DND-41 (cell line): ENCODE measurements at regions not wholly inside any gene's neighbourhood (a gene's known extent, or its start where the extent isn't known, plus 50 kb on each side); places are given as distances from the start of the nearest gene placed in this dataset.

Source experiments
- ATAC-seq: fragments of 200-7000 bp; cut with Tn5 transposase; 3 replicates; pipeline ENCODE4 v1.9.1; 2021; ENCODE audit warnings: low read depth; ENCODE audit not compliant: insufficient read depth
- DNase-seq: peaks from one replicate; pipeline ENCODE4 v3.0.0-alpha.2; 2020
- H2AFZ ChIP-seq: 2 replicates; pipeline ENCODE4 v1.6.0; 2012; ENCODE audit warnings: low read depth, low read length
- H3K27ac ChIP-seq: 2 replicates; pipeline ENCODE4 v1.5.1; 2012; ENCODE audit warnings: low read length, inconsistent platforms
- H3K27me3 ChIP-seq: fragments of 200-600 bp; sonication (generic); 2 replicates; pipeline ENCODE4 v1.6.0; 2012; ENCODE audit warnings: low read length, mild to moderate bottlenecking, inconsistent platforms; ENCODE audit not compliant: insufficient read depth, poor library complexity
- H3K36me3 ChIP-seq: 2 replicates; pipeline ENCODE4 v1.5.1; 2012; ENCODE audit warnings: low read length, inconsistent platforms; ENCODE audit not compliant: insufficient read depth
- H3K4me1 ChIP-seq: 2 replicates; pipeline ENCODE4 v1.5.1; 2012; ENCODE audit warnings: mild to moderate bottlenecking, low read length; ENCODE audit not compliant: insufficient read depth
- H3K4me2 ChIP-seq: 2 replicates; pipeline ENCODE4 v1.6.0; 2012; ENCODE audit warnings: mild to moderate bottlenecking, moderate library complexity, low read length, inconsistent platforms; ENCODE audit not compliant: insufficient read depth
- H3K4me3 ChIP-seq, 2 experiments: fragments of 200-600 bp in 1 of 2; shearing (Covaris generic) in 1 of 2; 2 replicates each; pipeline ENCODE4 v1.5.1; 2012 to 2016; ENCODE audit warnings: inconsistent platforms in 2 of 2, low read length in 2 of 2, mild to moderate bottlenecking in 2 of 2, low read depth in 1 of 2, moderate library complexity in 1 of 2
- H3K79me2 ChIP-seq: 2 replicates; pipeline ENCODE4 v1.6.0; 2012; ENCODE audit warnings: low read length, inconsistent platforms; ENCODE audit not compliant: insufficient read depth
- H3K9ac ChIP-seq: 2 replicates; pipeline ENCODE4 v1.6.0; 2012; ENCODE audit warnings: low read depth, mild to moderate bottlenecking, inconsistent platforms, low read length, moderate library complexity
- H3K9me3 ChIP-seq: 2 replicates; pipeline ENCODE4 v1.5.1; 2012; ENCODE audit warnings: low read length, moderate library complexity, mild to moderate bottlenecking, inconsistent platforms; ENCODE audit not compliant: insufficient read depth, severe bottlenecking
- H4K20me1 ChIP-seq: 2 replicates; pipeline ENCODE4 v1.6.0; 2012; ENCODE audit warnings: low read length; ENCODE audit not compliant: insufficient read depth
- EZH2 ChIP-seq: IDR thresholded peaks from 3 replicates; pipeline ENCODE4 v1.6.1; 2012; ENCODE audit warnings: borderline replicate concordance, low read depth, mild to moderate bottlenecking, moderate library complexity, low read length, inconsistent platforms; ENCODE audit not compliant: severe bottlenecking
- TF ChIP-seq, protein P1 (sequence below): IDR thresholded peaks from 2 replicates; pipeline ENCODE4 v1.5.1; 2012; ENCODE audit warnings: borderline replicate concordance, low read length, moderate library complexity, mild to moderate bottlenecking; ENCODE audit not compliant: poor library complexity, severe bottlenecking; ENCODE audit errors: extremely low read depth

DNA sequence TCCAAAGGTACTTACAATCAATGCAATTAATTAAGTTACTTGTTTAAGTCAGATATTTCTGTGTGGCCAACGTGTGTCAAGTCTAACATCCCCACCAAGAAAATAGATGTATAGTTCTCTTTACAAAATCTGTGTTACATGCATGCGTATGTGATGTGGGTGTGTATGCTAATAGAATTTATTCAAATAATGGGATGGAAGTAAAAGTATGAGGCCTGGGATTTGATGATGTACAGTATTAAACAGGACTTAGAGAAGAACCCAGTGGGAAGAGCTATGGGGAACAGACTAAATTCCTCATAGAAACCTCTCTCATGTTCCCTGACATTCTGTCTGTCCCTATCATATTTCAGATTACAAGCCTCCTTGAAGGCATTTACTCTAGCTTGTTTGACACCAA, 72.5 kb downstream of the IFI44 start:
- Histone ChIP-seq H3K9ac (no peak overlapping the region), H3K36me3 (no peaks in the 10 kb centered on the region), H3K79me2 (no peaks in the 10 kb centered on the region), H4K20me1 (no peaks in the 10 kb centered on the region), H3K4me3 (no peak overlapping the region), H3K27ac (no peak overlapping the region), H3K27me3 (peaks cover 2% of the 10 kb centered on the region), H3K9me3 (no peaks in the 10 kb centered on the region), H2AFZ (no peak overlapping the region), H3K4me2 (no peak overlapping the region), H3K4me1 (no peaks in the 10 kb centered on the region)
- ATAC-seq (no peak), DNase-seq (no peak)
- no peak for TF ChIP-seq EZH2
- TF ChIP-seq, protein P1, sequence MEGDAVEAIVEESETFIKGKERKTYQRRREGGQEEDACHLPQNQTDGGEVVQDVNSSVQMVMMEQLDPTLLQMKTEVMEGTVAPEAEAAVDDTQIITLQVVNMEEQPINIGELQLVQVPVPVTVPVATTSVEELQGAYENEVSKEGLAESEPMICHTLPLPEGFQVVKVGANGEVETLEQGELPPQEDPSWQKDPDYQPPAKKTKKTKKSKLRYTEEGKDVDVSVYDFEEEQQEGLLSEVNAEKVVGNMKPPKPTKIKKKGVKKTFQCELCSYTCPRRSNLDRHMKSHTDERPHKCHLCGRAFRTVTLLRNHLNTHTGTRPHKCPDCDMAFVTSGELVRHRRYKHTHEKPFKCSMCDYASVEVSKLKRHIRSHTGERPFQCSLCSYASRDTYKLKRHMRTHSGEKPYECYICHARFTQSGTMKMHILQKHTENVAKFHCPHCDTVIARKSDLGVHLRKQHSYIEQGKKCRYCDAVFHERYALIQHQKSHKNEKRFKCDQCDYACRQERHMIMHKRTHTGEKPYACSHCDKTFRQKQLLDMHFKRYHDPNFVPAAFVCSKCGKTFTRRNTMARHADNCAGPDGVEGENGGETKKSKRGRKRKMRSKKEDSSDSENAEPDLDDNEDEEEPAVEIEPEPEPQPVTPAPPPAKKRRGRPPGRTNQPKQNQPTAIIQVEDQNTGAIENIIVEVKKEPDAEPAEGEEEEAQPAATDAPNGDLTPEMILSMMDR = no peak

DNA sequence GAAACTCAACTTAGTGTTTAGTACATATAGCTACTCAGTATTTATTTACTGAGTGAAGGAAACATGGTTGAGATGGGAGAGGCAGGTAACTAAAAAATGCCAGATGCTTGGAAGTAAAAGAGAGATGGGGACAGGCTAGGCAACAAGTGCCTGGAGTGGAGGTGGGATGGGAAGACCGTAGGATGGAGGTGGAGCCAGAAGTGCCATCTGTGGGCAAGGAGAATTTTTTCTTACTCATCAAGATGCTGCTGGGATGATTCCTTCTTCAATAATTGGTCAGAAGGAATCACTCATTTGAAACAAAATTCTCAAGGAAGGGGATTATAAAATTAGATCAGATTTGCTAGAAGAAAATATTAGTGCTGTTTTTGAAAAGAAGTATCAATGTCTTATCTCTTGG, 72.9 kb downstream of the IFI44 start:
- H3K79me2 ChIP-seq = no peaks in the 10 kb centered on the region
- H3K4me3 ChIP-seq = no peak overlapping the region
- DNase-seq (no peak), ATAC-seq (no peak)
- TF ChIP-seq, protein P1 = no peak
- no peak for TF ChIP-seq EZH2
- H3K36me3 ChIP-seq = no peaks in the 10 kb centered on the region
- peaks cover 2% of the 10 kb centered on the region for H3K27me3 ChIP-seq
- no peak overlapping the region for H2AFZ ChIP-seq
- no peak overlapping the region for H3K27ac ChIP-seq
- no peaks in the 10 kb centered on the region for H3K4me1 ChIP-seq
- no peaks in the 10 kb centered on the region for H4K20me1 ChIP-seq
- no peak overlapping the region for H3K4me2 ChIP-seq
- no peaks in the 10 kb centered on the region for H3K9me3 ChIP-seq
- H3K9ac ChIP-seq = no peak overlapping the region

DNA sequence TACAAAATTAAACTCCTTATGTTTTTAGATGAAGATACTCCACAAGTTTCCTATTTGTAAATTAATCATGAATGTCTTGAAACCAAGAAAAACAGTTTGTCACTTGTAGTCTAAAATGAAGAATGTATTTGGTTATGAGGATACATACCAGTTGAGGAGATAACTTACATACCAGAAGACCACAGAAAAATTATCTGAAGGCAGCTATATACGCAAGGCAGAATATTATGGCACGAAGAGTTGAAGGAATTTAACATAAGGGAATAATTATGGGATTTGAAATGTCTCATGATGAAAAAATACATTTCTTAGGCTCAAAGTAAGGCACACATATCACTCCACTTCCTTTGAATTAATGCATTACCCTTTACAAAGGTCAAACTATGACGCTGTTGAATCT, 73.3 kb downstream of the IFI44 start:
- TF ChIP-seq, protein P1 = no peak
- no peak for TF ChIP-seq EZH2
- H3K9ac ChIP-seq = no peak overlapping the region
- no peak overlapping the region for H3K27ac ChIP-seq
- ATAC-seq (no peak), DNase-seq (no peak)
- no peaks in the 10 kb centered on the region for H3K79me2 ChIP-seq
- peaks cover 2% of the 10 kb centered on the region for H3K27me3 ChIP-seq
- no peaks in the 10 kb centered on the region for H3K36me3 ChIP-seq
- no peaks in the 10 kb centered on the region for H3K4me1 ChIP-seq
- H2AFZ ChIP-seq = no peak overlapping the region
- no peaks in the 10 kb centered on the region for H4K20me1 ChIP-seq
- H3K4me2 ChIP-seq = no peak overlapping the region
- H3K9me3 ChIP-seq = no peaks in the 10 kb centered on the region
- H3K4me3 ChIP-seq = no peak overlapping the region

DNA sequence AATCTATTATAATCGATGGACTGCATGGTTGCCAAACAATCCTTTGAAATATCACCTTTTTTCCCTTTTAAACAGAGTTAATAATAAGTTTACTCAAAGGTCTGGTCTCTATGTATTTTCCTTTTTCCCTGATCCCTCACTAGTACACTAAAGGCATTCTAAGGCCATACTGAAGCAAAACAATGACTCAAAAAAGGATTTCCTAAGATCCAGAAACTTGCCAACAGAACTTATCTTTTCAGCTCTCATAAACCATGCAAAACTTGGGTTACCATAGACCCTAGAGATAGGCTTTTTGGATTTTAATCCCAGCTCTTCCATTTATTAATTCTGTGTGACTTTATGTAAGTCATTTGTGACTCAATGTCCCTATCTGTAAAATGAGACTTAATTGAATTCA, 77.1 kb downstream of the IFI44 start:
- Histone ChIP-seq H3K79me2 (no peaks in the 10 kb centered on the region), H3K36me3 (no peaks in the 10 kb centered on the region), H3K4me3 (no peak overlapping the region), H3K27ac (no peak overlapping the region), H3K27me3 (no peaks in the 10 kb centered on the region), H3K4me2 (no peak overlapping the region), H3K9ac (no peak overlapping the region), H4K20me1 (no peaks in the 10 kb centered on the region), H3K4me1 (no peaks in the 10 kb centered on the region), H3K9me3 (no peaks in the 10 kb centered on the region), H2AFZ (no peak overlapping the region)
- DNase-seq (no peak), ATAC-seq (no peak)
- TF ChIP-seq, protein P1 = no peak
- no peak for TF ChIP-seq EZH2
